ENCODE measurements at regions not wholly inside any gene's neighbourhood (a gene's known extent, or its start where the extent isn't known, plus 50 kb on each side); places are given as distances from the start of the nearest gene placed in this dataset.
"Not testable (repeated sequence)": the region's sequence is repeated elsewhere in the genome, so short reads cannot be mapped to it uniquely, and the experiment has no call there.

DNA sequence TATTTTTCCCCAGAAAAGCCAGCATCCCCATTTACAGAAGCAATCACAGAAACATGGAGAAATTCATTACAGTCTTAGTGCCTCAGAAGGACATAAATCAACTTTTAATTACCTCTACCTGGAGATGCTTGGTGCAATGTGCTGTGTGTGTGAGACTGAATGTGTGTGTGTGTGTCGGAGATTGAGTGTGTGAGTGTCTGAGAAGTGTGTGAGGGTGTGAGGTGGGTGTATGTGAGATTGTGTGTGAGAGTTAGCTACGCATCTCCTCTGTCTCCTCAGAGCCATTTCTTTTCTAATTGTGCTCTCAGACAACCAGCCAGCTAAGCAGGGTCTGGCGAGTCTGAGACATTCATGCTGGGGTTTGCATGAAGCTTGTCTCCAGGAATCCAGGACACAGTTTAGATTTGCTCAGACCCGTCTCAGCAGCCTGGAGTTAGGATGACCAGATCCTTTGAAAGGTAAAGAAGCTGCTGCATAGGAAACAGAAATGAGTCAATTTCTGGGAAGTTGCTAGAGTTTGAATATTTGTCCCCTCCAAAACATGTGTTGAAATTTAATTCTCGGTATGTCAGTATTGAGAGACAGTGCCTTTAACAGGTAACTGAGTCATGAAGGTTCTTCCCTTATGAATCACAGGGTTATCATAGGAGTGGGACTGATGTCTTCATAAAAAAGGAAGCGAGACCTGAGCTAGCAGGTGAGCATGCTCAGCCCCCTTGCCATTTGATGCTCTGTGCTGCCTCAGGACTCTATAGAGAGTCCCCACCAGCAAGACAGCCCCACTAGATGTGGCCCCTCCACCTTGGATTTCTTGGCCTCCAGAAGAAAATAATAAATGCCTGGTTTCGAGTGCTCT lies 199.0 kb upstream of the PLGLB2 start:
- not testable (repeated sequence) for DNase-seq; H4K20me1 ChIP-seq (ENCODE audit: insufficient read depth, low read depth, low read length); H3K4me1 ChIP-seq (ENCODE audit: low read length); H3K9me2 ChIP-seq (replicated peaks; ENCODE audit: insufficient read depth, low read length); H3K36me3 ChIP-seq (ENCODE audit: insufficient read depth, low read length); H3K4me2 ChIP-seq (ENCODE audit: low read depth, low read length, poor library complexity, severe bottlenecking); H3K9ac ChIP-seq (ENCODE audit: low read length); H3K27ac ChIP-seq (ENCODE audit: low read length); H3K4me3 ChIP-seq (ENCODE audit: low read length); H2AFZ ChIP-seq (ENCODE audit: low read length); H3K27me3 ChIP-seq (ENCODE audit: low read length); H3K9me3 ChIP-seq (ENCODE audit: low read length); H3K79me2 ChIP-seq (ENCODE audit: low read length)

DNA sequence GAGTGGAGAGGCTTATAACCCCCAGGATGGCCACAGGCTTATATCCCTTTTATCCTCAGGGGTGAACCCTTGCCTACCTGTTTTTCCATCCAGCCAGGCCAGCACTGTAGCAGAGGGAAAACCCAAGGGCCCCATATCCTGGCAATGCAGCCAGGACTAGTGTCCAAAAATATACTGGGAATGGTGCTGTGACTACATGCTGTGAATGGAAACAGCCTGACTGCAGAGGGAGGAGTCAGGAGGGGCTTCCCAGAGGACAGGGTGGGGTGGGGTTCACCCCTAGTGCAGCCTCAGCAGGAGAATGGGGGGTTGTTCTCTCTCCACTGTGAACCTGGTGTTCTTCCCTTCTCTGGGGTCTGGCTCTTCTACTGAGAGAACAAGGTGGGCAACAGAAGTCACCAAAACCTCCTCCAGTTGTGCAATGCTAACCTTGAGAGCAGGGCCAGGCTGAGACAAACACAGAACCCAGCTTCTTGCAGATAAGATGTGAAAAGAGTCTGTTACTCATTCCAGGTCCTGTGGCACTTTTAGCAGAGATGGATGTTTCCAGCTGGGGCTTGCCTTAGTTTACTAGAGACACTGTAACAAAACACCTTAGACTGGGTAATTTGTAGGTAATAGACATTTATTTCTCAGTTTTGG lies 198.2 kb upstream of the PLGLB2 start:
- H3K4me2 ChIP-seq (ENCODE audit: low read depth, low read length, poor library complexity, severe bottlenecking); H3K27ac ChIP-seq (ENCODE audit: low read length); H3K4me3 ChIP-seq (ENCODE audit: low read length); H3K36me3 ChIP-seq (ENCODE audit: insufficient read depth, low read length); H3K9me3 ChIP-seq (ENCODE audit: low read length); H4K20me1 ChIP-seq (ENCODE audit: insufficient read depth, low read depth, low read length); H3K9ac ChIP-seq (ENCODE audit: low read length); H3K4me1 ChIP-seq (ENCODE audit: low read length); H2AFZ ChIP-seq (ENCODE audit: low read length); H3K9me2 ChIP-seq (replicated peaks; ENCODE audit: insufficient read depth, low read length); H3K79me2 ChIP-seq (ENCODE audit: low read length); H3K27me3 ChIP-seq (ENCODE audit: low read length): not testable (repeated sequence)
- peak; percentile 31 for DNase-seq

DNA sequence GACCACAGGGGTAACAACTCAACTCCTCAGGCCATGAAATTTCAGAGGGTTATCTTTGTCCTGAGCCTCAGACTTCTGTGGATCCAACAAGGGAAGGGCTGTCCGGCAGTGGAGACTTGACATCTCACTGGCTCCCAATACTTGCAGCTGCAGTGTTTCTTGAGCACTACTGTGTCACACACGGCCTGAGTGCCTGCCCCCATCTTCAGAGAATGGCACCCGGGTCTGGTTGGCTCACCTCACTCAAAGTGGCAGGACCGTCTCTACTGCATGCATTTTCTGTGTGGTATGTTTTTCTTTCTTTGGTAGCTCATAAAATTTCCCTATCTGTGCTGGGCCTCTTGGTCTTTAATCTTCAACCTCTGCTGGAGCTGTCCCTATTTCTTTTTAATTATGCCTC lies 193.2 kb upstream of the PLGLB2 start:
- not testable (repeated sequence) for H3K79me2 ChIP-seq (ENCODE audit: low read length); H3K4me1 ChIP-seq (ENCODE audit: low read length); H3K27me3 ChIP-seq (ENCODE audit: low read length); H4K20me1 ChIP-seq (ENCODE audit: insufficient read depth, low read depth, low read length); H3K9me2 ChIP-seq (replicated peaks; ENCODE audit: insufficient read depth, low read length); DNase-seq; H3K36me3 ChIP-seq (ENCODE audit: insufficient read depth, low read length); H3K4me2 ChIP-seq (ENCODE audit: low read depth, low read length, poor library complexity, severe bottlenecking); H3K27ac ChIP-seq (ENCODE audit: low read length); H3K4me3 ChIP-seq (ENCODE audit: low read length); H2AFZ ChIP-seq (ENCODE audit: low read length); H3K9me3 ChIP-seq (ENCODE audit: low read length); H3K9ac ChIP-seq (ENCODE audit: low read length)

DNA sequence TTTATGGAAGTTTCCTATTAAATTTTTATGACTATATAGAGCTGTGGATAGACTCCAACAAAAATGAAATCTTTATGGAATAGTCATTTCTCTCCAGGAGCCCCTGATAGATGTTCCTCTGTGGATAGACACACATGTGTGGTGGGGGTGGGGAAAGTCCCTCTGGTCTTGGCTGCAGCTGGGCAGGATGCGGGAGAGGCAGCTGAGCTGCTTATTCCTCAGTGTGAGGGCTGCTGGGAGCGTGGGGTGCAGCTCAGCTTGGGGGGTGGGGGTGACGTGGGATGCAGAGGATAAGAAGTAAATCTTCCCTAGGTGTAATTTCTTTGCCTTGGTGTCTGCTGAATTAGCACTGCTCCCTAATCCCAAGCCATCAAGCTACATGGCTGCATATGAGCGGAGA lies 192.8 kb upstream of the PLGLB2 start:
- H3K27ac ChIP-seq (ENCODE audit: low read length); DNase-seq: not testable (repeated sequence)

DNA sequence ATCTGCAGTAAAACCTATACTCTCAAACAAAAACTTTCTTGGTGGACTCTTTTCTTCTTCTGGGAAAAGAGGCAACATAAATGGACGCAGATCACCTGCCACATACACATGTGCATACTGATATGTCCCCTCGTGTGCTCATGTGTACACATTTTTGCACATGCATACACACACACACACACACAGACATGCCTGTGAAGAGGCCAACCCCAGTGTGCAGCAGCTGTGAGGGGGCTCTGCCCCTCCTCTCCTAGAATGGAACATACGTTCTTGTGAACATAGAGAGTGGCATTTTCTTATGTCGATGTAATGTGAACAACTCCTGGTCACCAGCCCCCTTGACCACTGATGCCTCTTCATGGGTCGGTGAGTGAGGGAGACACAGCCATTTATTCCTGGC lies 188.9 kb upstream of the PLGLB2 start:
- not testable (repeated sequence) for H3K4me3 ChIP-seq (ENCODE audit: low read length); H4K20me1 ChIP-seq (ENCODE audit: insufficient read depth, low read depth, low read length); H3K27me3 ChIP-seq (ENCODE audit: low read length); H3K27ac ChIP-seq (ENCODE audit: low read length); H3K9me2 ChIP-seq (replicated peaks; ENCODE audit: insufficient read depth, low read length); DNase-seq; H3K9ac ChIP-seq (ENCODE audit: low read length); H3K4me1 ChIP-seq (ENCODE audit: low read length); H3K79me2 ChIP-seq (ENCODE audit: low read length); H3K9me3 ChIP-seq (ENCODE audit: low read length); H3K36me3 ChIP-seq (ENCODE audit: insufficient read depth, low read length); H2AFZ ChIP-seq (ENCODE audit: low read length); H3K4me2 ChIP-seq (ENCODE audit: low read depth, low read length, poor library complexity, severe bottlenecking)

More for the DNA sequence above, 192.8 kb upstream of the PLGLB2 start:
- not testable (repeated sequence) for H3K4me2 ChIP-seq (ENCODE audit: low read depth, low read length, poor library complexity, severe bottlenecking); H3K9ac ChIP-seq (ENCODE audit: low read length); H3K36me3 ChIP-seq (ENCODE audit: insufficient read depth, low read length); H2AFZ ChIP-seq (ENCODE audit: low read length); H3K27me3 ChIP-seq (ENCODE audit: low read length); H3K79me2 ChIP-seq (ENCODE audit: low read length); H3K4me3 ChIP-seq (ENCODE audit: low read length); H3K9me2 ChIP-seq (replicated peaks; ENCODE audit: insufficient read depth, low read length); H4K20me1 ChIP-seq (ENCODE audit: insufficient read depth, low read depth, low read length); H3K9me3 ChIP-seq (ENCODE audit: low read length); H3K4me1 ChIP-seq (ENCODE audit: low read length)

DNA sequence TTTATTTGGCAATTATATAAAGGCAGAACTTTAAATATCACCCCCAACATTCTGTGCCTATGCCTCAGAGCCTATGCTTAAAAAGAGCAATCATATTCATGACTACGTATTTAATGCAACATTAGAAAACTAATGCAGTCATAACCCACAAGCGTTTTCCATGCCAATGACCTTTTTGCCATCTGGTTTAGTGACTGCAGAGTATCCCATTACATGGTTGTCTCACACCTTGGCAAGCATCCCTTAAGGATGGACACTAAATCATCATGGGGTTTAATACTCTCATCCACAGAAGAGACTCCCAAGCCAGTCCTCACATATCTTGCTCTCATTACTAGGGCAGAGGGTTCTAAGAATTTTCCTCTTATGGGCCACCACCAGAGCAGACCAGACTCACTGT lies 188.2 kb upstream of the PLGLB2 start:
- not testable (repeated sequence) for H3K27me3 ChIP-seq (ENCODE audit: low read length); H2AFZ ChIP-seq (ENCODE audit: low read length); H3K4me2 ChIP-seq (ENCODE audit: low read depth, low read length, poor library complexity, severe bottlenecking); H3K27ac ChIP-seq (ENCODE audit: low read length); H3K9ac ChIP-seq (ENCODE audit: low read length); H4K20me1 ChIP-seq (ENCODE audit: insufficient read depth, low read depth, low read length); H3K36me3 ChIP-seq (ENCODE audit: insufficient read depth, low read length); H3K9me2 ChIP-seq (replicated peaks; ENCODE audit: insufficient read depth, low read length); H3K4me1 ChIP-seq (ENCODE audit: low read length); DNase-seq; H3K79me2 ChIP-seq (ENCODE audit: low read length); H3K4me3 ChIP-seq (ENCODE audit: low read length); H3K9me3 ChIP-seq (ENCODE audit: low read length)

DNA sequence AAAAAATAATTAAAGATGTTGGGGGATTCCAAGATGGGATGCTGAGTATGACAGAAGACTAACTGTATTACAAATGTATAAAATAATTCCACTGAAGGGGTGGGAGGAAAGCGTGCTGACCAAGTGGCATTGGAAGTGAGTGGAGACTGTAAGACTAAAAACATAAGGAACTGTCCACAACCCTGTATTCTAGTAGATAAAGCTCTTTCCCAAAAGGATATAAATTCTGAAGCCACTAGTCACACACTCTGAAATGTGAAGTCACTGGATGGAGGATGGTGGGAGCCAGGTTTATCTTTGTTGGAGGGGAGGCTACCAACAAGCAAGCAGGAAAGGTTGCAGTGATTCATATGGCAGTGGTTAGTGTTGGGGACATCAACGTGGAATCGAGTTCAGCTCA lies 182.8 kb upstream of the PLGLB2 start:
- H2AFZ ChIP-seq (ENCODE audit: low read length); H3K27ac ChIP-seq (ENCODE audit: low read length); H3K4me1 ChIP-seq (ENCODE audit: low read length); H3K27me3 ChIP-seq (ENCODE audit: low read length); H3K36me3 ChIP-seq (ENCODE audit: insufficient read depth, low read length); H3K79me2 ChIP-seq (ENCODE audit: low read length); H3K9ac ChIP-seq (ENCODE audit: low read length); H3K9me2 ChIP-seq (replicated peaks; ENCODE audit: insufficient read depth, low read length); H3K4me2 ChIP-seq (ENCODE audit: low read depth, low read length, poor library complexity, severe bottlenecking); H4K20me1 ChIP-seq (ENCODE audit: insufficient read depth, low read depth, low read length); H3K4me3 ChIP-seq (ENCODE audit: low read length); H3K9me3 ChIP-seq (ENCODE audit: low read length): not testable (repeated sequence)
- DNase-seq = peak; percentile 27

DNA sequence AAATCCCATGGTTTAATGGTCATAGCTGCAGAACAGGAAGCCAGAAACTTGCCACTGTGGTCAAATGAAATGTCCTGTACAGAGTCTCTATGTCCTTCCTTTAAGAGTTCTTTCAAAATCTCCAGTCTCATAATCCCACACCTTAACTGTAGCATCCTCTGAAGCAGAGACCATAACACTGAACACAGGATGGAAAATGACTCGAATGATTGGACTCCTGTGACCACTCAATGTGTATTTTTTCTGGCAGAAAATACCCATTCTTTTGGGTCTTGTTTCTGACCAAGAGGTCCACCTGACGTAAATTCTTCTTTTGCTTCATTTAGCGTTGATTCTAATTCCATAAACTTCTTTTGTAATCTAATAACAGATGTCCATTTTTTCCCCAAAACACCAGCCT lies 181.4 kb upstream of the PLGLB2 start:
- not testable (repeated sequence) for H3K9ac ChIP-seq (ENCODE audit: low read length); H3K4me3 ChIP-seq (ENCODE audit: low read length)

More for the DNA sequence above, 181.4 kb upstream of the PLGLB2 start:
- not testable (repeated sequence) for H3K9me3 ChIP-seq (ENCODE audit: low read length); H3K36me3 ChIP-seq (ENCODE audit: insufficient read depth, low read length); H4K20me1 ChIP-seq (ENCODE audit: insufficient read depth, low read depth, low read length); H3K9me2 ChIP-seq (replicated peaks; ENCODE audit: insufficient read depth, low read length); H2AFZ ChIP-seq (ENCODE audit: low read length); H3K79me2 ChIP-seq (ENCODE audit: low read length); H3K27me3 ChIP-seq (ENCODE audit: low read length); H3K4me1 ChIP-seq (ENCODE audit: low read length); H3K4me2 ChIP-seq (ENCODE audit: low read depth, low read length, poor library complexity, severe bottlenecking); H3K27ac ChIP-seq (ENCODE audit: low read length)
- peak; percentile 10 for DNase-seq

Data from Karpas-422 (cell line).